ENCODE measurements at regions not wholly inside any gene's neighbourhood (a gene's known extent, or its start where the extent isn't known, plus 50 kb on each side); places are given as distances from the start of the nearest gene placed in this dataset.

DNA sequence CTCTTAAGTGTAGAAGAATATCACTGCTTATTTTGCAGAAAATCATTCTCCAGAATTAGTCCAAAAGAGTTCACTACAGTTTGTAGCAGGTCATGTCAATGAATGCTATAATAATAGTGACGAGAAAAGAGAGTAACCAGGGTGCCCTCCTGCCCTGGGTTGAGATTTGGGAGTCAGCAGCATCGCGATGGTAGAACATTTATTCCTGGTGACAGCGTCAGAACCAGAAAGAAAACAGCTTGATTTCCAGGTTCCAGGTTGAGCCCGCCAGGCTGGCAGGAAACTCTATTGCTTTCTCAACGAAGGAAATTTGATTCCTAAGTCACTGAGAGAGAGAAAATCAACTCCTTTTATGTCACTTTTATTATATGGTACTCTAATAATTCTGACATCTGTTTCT lies 550.3 kb downstream of the QKI start:
- DNase-seq, result no peak

DNA sequence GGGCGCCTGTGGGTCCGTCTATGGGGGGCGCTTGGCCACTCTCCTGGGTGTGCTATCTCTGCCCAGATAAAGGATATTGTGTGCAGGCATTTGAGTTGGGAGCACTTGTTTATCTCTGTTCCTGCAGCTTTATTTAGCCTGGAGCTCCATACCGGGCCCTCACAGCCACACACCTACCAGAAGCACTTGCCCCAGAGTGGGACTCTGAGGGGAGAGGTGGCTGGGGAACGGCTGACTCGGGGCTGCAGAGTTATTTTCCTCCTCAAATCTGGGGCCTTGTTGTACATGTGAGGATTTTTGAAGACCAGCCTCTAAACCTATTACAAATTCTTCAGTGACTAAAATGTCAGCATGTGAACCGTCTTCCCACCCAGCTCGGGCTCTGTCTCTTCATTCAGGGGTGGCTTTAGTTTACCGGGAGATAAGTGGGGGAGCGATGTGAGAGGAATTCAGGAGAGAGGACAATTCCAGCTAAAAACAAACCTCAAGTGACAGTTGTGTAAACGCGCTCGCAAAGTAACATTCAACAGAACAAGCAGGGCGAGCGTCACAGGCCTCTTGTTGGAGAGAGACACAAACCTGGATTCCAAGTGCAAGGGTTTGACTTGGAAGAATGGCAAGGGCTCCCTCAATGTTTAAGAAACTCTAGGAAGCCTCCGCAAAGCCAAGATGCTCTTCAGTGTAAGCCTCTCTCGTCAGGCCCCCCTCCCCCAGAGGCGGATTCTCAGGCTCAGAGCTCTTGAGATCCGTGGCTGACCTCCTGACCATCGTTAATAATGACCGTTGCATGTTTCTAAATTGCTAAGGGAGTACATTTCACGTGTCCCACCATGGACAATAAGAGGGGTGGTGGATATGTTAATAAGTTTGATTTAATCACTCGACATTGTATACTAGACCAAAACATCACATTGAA lies 548.9 kb downstream of the QKI start:
- DNase-seq, result no peak

DNA sequence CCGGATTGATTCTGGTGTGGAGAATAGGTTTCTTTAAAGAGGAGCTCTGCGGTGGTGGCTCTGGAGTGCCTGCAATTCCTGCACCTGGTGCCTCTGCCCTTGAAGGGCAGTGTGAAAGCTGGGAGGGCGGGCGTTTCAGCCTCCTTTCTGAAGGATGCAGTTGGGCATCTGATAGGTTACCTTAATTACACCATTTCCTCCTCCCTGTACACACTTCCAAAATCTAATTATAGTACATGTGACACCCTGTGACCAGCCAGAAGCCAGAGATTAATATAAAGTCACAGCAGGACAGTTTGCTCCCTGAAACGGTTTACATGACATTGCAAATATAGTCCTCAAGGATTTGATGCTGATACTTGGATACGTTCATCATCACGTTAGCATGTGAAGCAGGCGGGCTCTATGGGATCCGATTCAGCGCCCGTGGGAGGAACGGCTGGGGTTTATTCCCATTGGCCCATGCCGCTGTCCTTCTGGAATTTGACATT lies 548.2 kb downstream of the QKI start:
- DNase-seq, result no peak

DNA sequence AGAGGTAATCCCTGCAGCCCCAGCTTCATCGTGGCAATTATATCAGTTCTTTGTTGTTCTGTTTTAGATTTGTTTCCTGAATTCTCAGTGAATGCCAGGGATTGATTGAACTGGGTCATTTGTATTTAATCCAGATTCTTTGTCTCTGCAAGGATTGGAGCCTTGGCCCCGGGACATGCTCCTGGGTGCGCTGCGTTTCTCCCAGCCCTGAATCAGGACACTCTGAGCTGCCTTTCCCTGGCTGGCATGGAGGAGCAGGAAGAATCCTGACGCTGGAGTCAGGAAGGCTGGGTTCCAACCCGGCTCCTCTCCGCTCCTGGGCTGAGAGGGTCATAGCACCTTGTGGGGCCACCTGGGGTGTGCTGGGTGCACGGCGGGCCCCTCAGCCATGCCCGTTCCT lies 545.6 kb downstream of the QKI start:
- DNase-seq, result peak in 11 of 56 donors; percentile 17 to 63 (median 42)

DNA sequence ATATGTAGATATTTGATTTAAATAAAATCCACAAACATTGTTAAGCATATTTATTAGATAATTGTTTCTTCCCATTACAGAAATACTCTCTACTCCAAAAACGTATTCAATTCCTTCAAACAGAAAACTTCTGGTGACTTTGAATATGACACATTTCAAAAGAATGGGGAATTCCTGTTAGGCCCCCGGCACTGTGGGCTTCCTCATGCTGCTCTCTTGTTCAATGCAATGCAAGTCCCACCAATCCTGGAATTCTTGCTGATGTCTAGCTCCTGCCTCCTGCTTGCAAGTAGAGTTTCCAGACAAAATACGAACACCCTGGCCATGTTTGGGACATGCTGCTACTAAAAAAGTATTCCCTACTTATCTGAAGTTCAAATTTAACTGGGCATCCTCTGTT lies 544.1 kb downstream of the QKI start:
- no peak for DNase-seq

DNA sequence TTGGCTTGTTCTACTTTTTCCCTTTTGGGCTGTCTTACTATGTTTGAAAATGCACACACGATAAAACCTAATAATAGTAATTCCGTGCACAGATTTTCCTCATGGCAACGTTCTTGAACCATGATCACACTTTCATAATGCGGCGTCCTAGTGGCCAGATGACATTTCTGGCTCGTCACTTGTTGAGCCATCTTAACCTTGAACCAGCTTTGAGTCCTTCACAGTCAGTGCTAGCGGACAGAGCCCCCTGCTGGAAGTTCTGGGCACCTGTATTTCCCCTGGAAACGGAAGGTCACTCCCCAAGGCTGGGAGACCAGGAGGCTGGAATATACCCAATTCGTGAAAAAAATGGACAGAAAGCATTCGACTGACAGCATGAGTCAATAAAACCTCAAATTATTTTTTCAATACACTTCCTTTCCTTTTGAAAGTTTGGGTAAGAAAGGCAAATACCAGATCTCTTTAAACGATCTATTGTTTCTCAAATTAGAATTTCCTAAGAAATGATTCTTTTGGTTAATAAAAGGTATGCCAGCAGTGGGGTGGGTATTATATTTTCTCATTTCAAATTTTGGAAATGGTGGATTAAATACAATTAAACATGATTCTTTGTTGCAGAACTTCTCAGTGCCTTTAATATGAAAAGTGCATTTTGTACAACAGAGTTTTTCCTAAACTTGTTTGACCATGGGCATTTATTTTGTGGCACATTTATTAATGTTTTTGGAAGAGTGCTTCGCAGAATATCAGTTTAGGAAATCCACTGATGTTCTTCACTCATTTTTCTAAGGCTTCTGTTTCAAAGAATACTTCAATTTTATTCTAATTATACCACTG lies 542.3 kb downstream of the QKI start:
- peak in 44 of 56 donors; percentile 16 to 80 (median 46) for DNase-seq

DNA sequence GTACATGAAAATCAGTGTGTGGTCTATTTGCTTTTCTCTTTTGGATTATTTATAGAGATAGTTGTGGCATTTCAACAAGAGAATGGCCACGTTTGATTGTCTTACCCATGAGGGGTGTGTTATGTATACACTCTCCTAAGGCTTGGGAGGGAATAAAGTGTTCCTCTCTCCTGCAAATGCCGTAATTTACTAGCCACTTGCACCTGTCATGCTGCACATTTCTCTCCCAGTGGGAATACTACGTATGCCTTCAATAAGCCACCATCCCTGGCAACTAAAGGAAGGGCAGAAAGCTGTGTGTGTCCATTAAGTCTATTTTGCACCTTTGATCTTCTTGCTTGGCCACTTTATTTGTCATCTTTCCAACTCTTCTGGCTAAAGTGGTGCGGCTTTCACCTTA lies 541.2 kb downstream of the QKI start:
- DNase-seq, result no peak

DNA sequence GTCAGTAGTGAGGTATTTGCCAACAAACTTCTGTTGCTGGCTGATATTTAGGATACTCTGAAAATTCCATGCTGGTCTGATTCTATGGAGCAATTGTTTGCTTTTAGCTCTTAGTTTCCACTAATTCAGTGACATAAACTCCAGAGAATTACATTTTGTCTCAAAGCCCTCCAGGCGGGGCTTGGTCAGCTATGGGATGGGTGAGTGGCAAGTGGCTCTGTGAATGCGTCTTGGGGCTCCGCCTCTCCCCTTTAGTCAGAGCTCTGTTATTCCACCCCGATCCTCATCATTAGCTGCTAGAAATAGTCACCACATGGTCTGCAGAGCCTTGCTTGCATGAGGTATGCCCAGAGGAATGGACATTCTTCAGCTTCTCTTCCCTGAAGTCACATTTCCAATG lies 540.6 kb downstream of the QKI start:
- no peak for DNase-seq

DNA sequence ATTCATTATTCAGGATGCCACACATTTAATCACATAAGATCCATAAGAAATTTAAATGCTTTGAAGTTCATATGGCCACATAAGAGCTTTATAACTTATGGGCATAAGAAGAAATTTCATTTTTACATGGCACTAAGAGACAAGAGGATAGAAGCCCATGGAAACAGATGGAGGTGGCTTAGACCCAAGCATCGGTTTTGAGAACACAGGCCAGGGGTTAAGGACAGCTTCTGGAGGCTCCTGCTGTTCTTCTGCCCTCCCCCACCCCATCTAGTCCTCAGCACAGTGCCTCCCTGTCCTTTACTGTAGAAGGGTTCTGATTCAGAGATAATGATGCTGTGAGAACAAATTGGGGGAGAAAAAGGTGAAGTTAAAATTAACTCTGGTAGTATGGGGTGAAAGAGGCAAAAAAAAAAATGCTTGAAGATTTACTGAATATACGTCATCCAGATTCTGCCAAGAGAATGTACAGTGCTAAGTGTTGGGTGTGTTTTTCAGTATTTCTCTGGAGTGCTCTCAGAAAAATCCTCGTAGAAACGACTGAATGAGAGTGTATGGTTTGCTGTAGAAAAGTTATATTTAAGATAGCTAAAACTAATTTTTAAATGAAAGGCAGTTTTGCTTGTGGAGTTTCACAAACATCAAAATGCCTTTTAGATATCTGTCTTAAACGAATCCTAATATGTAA lies 539.7 kb downstream of the QKI start:
- no peak for DNase-seq

DNA sequence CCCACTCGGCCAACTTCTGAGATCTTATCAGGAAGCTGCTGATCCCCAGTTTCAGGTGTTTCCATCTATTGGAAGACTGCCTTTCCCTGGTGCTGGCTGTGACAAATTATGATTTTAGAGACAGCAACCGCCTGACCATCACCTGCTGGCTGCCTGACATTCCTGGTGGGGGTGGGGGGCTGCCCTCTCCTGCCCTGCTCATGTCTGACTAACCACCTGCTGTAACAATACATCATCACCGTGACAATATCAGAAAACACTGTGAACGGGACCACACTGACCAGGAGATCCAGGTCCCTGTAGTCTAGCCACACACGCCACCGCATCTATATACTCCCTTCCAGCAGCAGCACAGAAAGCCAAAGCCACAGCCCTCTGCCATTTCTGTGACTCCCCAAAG lies 537.5 kb downstream of the QKI start:
- DNase-seq, result no peak

DNA sequence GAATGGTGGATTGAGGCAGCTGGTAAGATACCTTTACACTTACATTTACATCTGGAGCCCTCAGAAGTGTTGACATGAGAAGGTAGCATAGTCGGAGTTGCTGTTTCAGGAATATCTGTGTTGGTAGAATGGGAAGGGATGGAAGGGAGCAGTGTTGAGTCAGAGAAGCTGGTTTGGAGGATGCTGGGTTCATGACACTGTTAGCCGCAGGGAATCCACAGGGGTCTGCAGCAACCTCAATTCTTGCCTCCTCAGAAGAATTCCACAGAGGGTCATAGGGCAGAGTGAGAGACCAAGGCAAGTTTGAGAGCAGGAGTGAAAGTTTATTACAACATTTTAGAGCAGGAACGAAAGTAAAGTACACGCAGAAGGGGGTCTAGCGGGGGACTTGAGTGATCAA lies 536.8 kb downstream of the QKI start:
- DNase-seq, result no peak

DNA sequence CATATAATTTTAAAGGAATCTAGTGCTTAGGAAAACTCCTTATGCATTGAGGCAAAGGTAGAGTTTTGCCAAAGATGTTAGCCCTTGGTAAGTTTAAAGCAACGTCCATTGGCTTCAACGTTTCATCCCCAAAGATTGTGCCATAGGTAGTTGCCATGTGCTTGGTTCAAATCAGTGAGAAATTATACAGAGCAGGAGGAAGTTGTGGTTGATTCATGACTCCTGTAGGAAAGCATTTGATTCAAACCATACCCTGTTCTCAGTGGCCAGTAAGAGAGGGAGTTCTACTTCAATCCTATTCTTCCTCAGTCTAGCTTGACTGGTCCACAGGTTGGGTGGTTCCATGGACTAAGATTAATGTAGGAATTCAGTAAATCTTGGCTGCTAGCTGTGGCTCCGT lies 535.6 kb downstream of the QKI start:
- DNase-seq, result no peak

DNA sequence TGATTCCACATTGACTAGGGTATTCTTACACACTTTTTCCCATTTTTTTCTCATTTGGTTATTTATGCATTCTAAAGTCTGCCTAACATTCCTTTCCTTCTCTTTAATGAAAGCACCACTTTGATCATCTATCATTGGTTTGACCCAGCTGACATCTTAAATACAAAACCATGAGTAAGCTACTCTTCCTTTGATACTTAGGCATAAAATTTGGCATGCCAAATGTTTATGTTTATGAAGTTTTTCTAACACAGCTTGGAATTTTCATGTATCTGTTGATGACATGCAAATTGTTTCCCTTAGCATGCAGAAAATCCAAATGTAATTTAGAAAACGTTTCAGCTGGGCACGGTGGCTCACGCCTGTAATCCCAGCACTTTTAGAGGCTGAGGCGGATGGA lies 534.9 kb downstream of the QKI start:
- DNase-seq, result no peak

DNA sequence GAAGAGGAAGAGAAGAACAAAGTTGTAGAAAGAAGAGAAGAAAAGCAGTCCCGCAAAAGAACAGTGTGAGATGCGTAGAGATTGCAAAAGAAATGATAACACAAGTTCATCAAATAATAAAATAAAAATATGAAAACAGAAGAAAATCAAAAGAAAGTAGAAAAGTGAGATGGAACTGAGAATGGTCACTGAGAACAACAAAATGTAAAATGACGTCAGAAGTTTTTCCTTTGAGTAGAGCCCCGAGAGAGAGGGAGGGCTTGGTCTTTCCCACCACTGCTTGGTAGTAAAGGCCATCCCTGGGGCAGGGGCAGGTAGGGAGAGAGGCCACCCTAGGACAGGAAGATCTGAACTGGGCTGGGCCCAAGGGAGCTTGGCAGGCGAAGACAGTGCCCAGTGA lies 533.7 kb downstream of the QKI start:
- no peak for DNase-seq

DNA sequence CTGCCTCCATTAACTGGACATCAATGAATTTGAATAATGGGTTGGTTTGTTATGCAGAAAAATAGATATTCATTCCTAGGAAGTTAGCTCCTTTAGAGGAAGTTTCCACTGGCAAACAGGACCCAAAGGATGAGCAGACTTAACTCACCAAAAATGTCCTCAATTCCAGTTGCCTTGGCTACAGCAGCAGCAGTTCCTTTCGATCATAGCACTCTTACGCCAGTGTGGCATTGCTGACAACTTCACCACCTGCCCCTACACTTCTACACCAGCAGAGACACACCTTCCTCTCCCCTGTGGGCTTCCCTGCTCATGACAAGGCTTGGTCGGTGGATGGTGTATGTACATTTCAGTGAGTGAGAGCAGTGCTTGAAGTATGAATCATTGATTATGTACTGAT lies 532.8 kb downstream of the QKI start:
- DNase-seq, result peak in 1 of 56 donors; percentile 12

DNA sequence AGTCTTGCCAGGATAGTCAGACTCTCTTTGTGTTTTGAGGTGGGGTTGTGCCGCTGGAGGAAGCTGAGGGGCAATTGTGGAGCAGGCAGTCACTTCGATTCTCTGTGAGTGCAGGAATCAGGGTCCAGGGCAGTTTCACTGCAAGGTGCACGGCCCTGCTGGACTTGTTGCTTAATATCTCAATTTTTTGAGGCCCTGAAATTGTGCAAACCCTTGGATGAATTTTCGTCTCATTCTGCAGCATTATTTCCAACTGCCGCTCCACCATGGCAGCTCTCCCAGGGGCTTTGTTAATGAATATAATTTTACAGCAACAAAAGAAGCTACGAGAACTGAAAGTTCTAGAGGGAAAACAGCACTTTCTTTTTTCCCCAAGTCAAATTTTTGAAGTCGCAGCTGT lies 531.9 kb downstream of the QKI start:
- DNase-seq, result peak in 9 of 56 donors; percentile 17 to 56 (median 24)

DNA sequence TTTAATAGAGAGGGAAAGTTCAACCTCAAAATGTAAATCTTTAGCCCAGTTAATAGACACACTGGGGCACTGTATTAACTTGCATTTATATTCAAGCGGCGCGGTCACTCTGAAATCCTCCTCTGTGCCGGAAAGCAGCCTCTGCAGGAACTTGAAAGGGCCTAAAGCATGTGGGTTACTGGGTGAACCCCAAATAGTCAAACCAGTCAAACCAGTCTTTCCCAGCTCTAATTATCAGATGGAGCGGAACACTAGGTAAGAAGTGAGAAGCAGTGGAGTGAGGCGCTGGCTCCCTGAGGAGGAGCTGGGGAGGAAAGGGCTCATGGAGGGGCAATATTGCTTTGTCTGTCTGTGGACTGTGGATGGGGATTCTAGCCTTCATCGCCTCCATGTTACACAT lies 531.3 kb downstream of the QKI start:
- DNase-seq, result peak in 30 of 56 donors; percentile 8 to 69 (median 34)

DNA sequence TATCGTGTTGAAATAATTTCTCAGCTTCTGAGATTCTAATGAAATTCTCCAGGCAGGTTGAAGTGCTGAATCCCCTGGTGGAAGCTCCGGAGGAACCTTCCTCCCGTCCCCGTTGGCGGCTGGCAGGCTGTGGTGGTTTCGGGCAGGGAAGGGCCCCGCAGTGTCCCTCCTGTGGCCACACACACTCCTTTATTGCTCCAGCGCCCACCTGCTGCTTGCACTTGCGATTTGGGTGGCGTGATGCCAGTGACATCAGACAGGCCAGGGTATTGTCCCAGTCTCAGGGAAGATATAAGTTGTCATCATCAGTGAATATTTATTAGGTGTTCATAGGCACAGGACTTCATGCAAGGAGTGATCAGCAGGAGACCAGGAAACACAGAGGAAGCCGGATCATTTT lies 530.4 kb downstream of the QKI start:
- peak in 10 of 56 donors; percentile 9 to 49 (median 24) for DNase-seq

DNA sequence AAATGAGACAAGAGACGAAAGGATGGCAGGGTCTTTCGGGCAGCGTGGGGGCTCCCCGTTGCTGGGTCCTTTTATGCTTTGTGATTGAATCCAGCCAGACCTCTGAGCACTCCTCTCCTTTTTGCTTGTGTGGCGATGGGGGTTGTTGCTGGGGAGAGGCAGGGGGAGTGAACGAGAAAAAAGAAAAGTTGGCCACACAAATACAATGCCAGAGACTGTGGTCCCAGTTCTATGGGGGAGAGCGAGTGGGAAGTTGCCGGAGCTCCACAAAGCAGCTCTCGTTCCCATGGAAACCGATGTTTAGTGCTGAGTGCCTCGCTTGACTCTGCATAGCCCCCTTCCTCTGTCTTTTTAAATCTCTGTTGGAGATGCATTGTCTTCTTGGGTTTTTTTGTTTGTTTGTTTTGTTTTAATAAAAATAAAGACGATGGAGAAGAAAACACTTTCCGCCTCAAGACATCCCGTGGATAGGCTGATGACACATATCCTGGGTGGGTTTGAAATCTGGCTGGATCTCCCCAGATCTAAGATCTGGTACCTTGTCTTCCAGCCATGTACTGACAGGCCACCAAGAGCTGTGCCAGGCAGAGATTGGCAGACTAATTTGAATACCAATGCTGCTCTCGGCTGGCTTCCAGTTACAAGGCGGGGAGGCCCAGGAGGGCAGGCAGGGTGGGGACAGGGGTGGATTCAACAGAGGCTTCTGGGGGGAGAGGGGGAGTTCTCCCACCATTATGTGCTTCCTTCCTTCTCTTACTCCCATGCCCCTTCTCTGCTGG lies 529.3 kb downstream of the QKI start:
- DNase-seq, result peak in 55 of 56 donors; percentile 19 to 89 (median 72)

DNA sequence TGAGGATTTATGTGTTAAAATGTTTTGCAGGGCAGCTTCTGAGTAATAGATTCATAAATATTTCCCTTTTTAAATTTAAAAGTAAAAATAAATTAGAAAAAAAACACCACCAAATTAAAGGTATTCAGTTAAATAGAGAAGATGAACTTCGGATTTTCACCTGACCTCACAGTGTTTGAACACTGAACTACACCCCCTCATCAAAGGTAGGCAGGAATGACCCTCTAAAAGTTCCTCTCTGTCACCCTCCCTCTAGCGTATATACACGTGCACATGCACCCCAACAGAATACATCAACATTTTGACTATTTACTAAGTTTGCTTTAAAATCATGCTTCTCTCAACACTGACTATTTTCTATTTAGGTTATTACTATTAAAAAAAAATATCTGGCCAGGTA lies 528.3 kb downstream of the QKI start:
- no peak for DNase-seq

DNA sequence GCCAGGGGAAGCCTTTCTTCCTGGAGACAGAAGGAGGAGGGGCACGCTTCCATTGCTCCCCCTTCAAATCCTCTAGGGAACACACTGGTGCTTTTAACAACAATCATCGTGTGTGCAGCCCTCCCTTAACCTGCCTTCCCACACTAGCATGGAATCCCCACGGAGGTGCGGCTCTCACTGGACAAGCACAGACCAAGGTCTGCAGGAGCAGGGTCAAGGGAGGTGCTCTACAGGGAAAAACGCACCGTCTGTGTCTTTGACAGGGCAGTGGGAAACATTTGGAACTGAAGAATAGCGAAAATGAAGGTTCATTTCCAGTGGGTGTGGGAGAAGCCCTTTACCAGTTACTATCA lies 527.1 kb downstream of the QKI start:
- peak in 1 of 56 donors; percentile 41 for DNase-seq

All from nucleus accumbens (tissue), 56 donors.